ENCODE measurements at regions not wholly inside any gene's neighbourhood (a gene's known extent, or its start where the extent isn't known, plus 50 kb on each side); places are given as distances from the start of the nearest gene placed in this dataset.

- no peak for DNase-seq (ENCODE audit: low spot score)
- in situ Hi-C loops (cut with MboI; ENCODE audit: low pct_unique_long_range_greater_than_20kb, low sequenced_read_pairs, unreplicated experiment) = no loop called here
- TF ChIP-seq, protein P1, sequence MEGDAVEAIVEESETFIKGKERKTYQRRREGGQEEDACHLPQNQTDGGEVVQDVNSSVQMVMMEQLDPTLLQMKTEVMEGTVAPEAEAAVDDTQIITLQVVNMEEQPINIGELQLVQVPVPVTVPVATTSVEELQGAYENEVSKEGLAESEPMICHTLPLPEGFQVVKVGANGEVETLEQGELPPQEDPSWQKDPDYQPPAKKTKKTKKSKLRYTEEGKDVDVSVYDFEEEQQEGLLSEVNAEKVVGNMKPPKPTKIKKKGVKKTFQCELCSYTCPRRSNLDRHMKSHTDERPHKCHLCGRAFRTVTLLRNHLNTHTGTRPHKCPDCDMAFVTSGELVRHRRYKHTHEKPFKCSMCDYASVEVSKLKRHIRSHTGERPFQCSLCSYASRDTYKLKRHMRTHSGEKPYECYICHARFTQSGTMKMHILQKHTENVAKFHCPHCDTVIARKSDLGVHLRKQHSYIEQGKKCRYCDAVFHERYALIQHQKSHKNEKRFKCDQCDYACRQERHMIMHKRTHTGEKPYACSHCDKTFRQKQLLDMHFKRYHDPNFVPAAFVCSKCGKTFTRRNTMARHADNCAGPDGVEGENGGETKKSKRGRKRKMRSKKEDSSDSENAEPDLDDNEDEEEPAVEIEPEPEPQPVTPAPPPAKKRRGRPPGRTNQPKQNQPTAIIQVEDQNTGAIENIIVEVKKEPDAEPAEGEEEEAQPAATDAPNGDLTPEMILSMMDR (IDR thresholded peaks at IDR 0.05; ENCODE audit: extremely low read depth, insufficient read depth, missing control alignments) = no peak
Measured at GRCh38 chr13:64202517-64202916, 2786.9 kb upstream of the PCDH20 start.

DNA sequence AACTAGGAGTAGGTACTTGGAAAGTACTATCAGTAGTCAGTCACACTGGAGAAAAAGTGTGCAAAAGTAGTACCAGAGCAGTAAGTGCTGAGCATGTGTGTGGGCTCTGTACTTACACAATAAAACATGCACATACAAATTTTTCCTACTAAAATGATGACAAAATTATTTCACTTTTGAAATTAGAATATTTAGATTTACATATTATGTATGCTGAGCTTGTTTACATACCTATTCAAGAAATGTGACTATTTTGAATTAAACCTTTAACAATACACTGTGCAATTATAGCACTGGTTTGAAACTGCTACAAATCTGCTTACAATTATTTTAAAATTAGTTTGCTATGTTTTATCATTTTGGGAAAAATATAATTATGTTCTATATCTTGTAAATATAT is 2781.6 kb upstream of the PCDH20 start:
- DNase-seq (ENCODE audit: low spot score) = no peak
- TF ChIP-seq, protein P1 (IDR thresholded peaks at IDR 0.05; ENCODE audit: extremely low read depth, insufficient read depth, missing control alignments) = no peak
- in situ Hi-C loops (cut with MboI; ENCODE audit: low pct_unique_long_range_greater_than_20kb, low sequenced_read_pairs, unreplicated experiment) = no loop called here

DNA sequence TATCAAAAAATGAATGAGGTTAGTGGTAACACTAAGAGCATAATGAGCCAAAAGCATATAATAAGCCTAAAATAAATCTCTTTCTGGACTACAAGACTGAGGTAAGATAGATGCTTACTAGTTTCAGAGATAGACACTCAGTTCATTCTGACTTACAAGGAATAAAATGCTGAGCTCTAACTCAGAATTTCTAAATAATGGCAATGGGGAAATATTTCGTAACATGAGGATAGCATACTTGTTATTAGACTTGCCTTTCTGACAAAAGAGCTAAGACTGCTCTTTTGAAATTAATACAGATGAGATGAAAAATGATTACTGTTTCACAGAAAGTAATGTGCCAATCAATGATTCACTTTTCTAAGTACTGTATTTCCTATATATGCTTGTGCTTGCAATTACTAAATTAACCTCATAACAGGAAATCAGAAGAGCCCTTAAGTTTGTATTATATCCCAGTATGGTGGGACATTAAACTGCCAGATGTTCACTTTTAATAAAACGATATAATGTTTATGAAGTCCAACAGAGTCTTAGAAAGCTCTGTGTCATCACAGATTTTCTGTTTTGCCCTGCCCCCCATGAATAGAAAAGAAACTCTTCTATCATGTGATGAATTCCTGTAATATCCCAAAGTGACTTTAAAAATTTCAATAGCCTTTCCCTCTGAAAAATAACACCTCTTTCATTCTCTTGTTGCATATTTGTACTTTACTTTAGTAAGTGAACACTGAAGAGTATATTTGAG is 2771.0 kb upstream of the PCDH20 start:
- DNase-seq (ENCODE audit: low spot score) = no peak
- in situ Hi-C loops (cut with MboI; ENCODE audit: low pct_unique_long_range_greater_than_20kb, low sequenced_read_pairs, unreplicated experiment) = no loop called here
- TF ChIP-seq, protein P1 (IDR thresholded peaks at IDR 0.05; ENCODE audit: extremely low read depth, insufficient read depth, missing control alignments) = no peak

- DNase-seq (ENCODE audit: low spot score) = no peak
- in situ Hi-C loops (cut with MboI; ENCODE audit: low pct_unique_long_range_greater_than_20kb, low sequenced_read_pairs, unreplicated experiment) = no loop called here
- TF ChIP-seq, protein P1 (IDR thresholded peaks at IDR 0.05; ENCODE audit: extremely low read depth, insufficient read depth, missing control alignments) = no peak
Measured at GRCh38 chr13:64186071-64186470, 2770.4 kb upstream of the PCDH20 start.

- in situ Hi-C loops (cut with MboI; ENCODE audit: low pct_unique_long_range_greater_than_20kb, low sequenced_read_pairs, unreplicated experiment) = no loop called here
- TF ChIP-seq, protein P1 (IDR thresholded peaks at IDR 0.05; ENCODE audit: extremely low read depth, insufficient read depth, missing control alignments) = no peak
- no peak for DNase-seq (ENCODE audit: low spot score)
Measured at GRCh38 chr13:64180756-64181155, 2765.1 kb upstream of the PCDH20 start.

- in situ Hi-C loops (cut with MboI; ENCODE audit: low pct_unique_long_range_greater_than_20kb, low sequenced_read_pairs, unreplicated experiment) = no loop called here
- TF ChIP-seq, protein P1 (IDR thresholded peaks at IDR 0.05; ENCODE audit: extremely low read depth, insufficient read depth, missing control alignments) = no peak
- DNase-seq (ENCODE audit: low spot score) = no peak
Measured at GRCh38 chr13:64165826-64166225, 2750.2 kb upstream of the PCDH20 start.

Measured in GM13977 (cell line).